ENCODE measurements at regions not wholly inside any gene's neighbourhood (a gene's known extent, or its start where the extent isn't known, plus 50 kb on each side); places are given as distances from the start of the nearest gene placed in this dataset.

DNA sequence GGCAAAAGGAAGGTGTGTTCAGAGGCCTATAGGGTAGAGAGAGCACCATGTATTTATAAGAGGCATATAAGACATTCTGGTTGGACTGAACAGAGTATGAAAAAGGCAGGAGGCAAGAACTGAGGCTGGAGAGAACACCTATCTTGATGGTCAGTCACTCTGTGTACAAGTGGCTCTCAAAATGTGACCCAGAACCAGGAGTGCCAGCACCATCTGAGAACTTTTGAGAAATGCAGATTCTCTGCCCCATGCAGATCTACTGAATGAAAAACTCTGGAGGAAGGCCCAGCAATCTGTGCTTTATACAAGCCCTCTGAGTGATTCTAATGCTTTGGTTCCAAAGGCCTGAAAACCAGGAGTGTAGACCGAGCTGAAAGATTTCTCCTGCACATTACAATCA lies 324.0 kb upstream of the IL12A start:
- Histone ChIP-seq H3K36me3 (replicated peaks in 1 of 2) (no peaks in the 10 kb centered on the region), H3K9me3 (replicated peaks in 1 of 3) (no peaks in the 10 kb centered on the region), H3K4me1 (replicated peaks in 1 of 2) (no peaks in the 10 kb centered on the region), H3K27ac (no peak overlapping the region), H3K4me3 (no peak overlapping the region), H3K27me3 (no peaks in the 10 kb centered on the region)
- DNase-seq = no peak
- TF ChIP-seq, protein P1, sequence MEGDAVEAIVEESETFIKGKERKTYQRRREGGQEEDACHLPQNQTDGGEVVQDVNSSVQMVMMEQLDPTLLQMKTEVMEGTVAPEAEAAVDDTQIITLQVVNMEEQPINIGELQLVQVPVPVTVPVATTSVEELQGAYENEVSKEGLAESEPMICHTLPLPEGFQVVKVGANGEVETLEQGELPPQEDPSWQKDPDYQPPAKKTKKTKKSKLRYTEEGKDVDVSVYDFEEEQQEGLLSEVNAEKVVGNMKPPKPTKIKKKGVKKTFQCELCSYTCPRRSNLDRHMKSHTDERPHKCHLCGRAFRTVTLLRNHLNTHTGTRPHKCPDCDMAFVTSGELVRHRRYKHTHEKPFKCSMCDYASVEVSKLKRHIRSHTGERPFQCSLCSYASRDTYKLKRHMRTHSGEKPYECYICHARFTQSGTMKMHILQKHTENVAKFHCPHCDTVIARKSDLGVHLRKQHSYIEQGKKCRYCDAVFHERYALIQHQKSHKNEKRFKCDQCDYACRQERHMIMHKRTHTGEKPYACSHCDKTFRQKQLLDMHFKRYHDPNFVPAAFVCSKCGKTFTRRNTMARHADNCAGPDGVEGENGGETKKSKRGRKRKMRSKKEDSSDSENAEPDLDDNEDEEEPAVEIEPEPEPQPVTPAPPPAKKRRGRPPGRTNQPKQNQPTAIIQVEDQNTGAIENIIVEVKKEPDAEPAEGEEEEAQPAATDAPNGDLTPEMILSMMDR (IDR thresholded peaks at IDR 0.05) = no peak
- TF ChIP-seq POLR2A (IDR thresholded peaks at IDR 0.05) = no peak
- intact Hi-C loops (cut with DNase I) = no loop called here
- WGBS, 4 donors = 60 to 86% (median 82%) methylated on average over 1 of the region's 1 CpG

DNA sequence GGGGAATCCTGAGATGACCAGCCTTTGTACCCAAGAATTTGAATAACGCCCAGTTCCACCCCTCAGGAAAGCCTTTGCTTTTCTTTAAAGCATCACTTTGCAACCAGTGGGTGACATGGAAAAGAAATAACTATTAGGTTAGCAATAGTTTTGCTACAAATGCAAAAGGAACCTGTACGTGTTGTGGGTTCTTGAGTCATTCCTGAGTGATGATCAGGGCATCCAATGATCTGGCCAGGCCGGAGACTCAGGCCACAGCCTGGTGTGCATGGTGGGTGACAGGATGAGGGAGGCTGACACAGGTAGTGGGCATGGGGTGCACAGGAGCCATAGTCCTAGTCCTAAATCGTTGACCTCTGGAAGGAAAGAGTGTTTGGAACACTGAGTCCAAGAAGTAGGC lies 321.4 kb upstream of the IL12A start:
- no peak for TF ChIP-seq POLR2A (IDR thresholded peaks at IDR 0.05)
- TF ChIP-seq, protein P1 (IDR thresholded peaks at IDR 0.05) = no peak
- Histone ChIP-seq H3K4me1 (replicated peaks in 1 of 2) (no peaks in the 10 kb centered on the region), H3K9me3 (replicated peaks in 1 of 3) (no peaks in the 10 kb centered on the region), H3K27me3 (no peaks in the 10 kb centered on the region), H3K4me3 (no peak overlapping the region), H3K36me3 (replicated peaks in 1 of 2) (no peaks in the 10 kb centered on the region), H3K27ac (no peak overlapping the region)
- 74 to 87% (median 80%) methylated on average over 4 of the region's 4 CpGs for WGBS, 4 donors
- no peak for DNase-seq
- intact Hi-C loops (cut with DNase I) = no loop called here

DNA sequence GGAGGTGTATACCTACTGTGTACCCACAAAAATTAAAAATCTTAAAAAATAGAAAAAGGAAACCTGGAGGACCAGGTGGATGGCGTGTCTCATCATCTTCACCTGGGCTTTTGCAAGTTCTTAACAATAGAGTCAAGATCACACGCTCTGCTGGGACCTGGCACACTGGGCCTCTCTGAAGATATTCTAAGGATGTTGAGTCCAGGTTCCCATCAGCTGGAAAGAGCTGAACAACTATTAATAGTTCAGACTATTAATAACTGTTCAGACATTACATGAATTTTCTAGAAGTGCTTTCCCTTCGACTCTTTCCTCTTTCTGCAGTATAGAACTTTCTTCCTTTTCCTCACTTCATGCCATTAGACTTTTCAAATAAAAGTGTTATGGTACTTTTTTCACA lies 320.2 kb upstream of the IL12A start:
- Histone ChIP-seq H3K27ac (no peak overlapping the region), H3K36me3 (replicated peaks in 1 of 2) (no peaks in the 10 kb centered on the region), H3K4me1 (replicated peaks in 1 of 2) (no peaks in the 10 kb centered on the region), H3K27me3 (no peaks in the 10 kb centered on the region), H3K4me3 (no peak overlapping the region), H3K9me3 (replicated peaks in 1 of 3) (no peaks in the 10 kb centered on the region)
- intact Hi-C loops (cut with DNase I) = no loop called here
- TF ChIP-seq, protein P1 (IDR thresholded peaks at IDR 0.05) = no peak
- no peak for TF ChIP-seq POLR2A (IDR thresholded peaks at IDR 0.05)
- WGBS, 4 donors = 85 to 89% (median 88%) methylated on average over 3 of the region's 3 CpGs
- DNase-seq = no peak

DNA sequence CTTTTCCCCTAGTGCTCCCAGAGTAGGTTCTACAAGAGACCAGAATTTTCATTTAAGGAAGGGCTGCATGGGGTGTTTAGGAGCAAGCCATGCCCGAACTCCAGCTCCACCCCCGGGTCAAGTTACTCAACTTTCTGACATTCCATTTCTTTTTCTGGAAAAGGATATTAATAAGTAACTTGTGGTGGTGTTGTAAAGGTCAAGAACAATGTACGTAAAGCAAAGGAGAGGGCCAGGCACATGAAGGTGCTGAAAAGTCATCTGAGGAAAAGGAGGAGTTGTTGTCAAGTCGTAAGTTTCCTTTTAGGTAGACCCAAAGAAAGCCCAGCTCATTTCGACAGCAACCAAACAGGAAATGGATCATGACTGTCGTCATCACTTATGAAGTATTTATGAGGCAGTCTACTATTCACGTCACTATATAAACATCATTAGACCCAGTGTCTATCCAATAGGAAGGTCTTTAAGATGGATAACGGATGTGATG lies 319.6 kb upstream of the IL12A start:
- DNase-seq = no peak
- no peak overlapping the region for H3K27ac ChIP-seq

More for the DNA sequence above, 319.6 kb upstream of the IL12A start:
- Histone ChIP-seq H3K27me3 (no peaks in the 10 kb centered on the region), H3K4me1 (replicated peaks in 1 of 2) (no peaks in the 10 kb centered on the region), H3K36me3 (replicated peaks in 1 of 2) (no peaks in the 10 kb centered on the region), H3K4me3 (no peak overlapping the region), H3K9me3 (replicated peaks in 1 of 3) (no peaks in the 10 kb centered on the region)
- TF ChIP-seq, protein P1 (IDR thresholded peaks at IDR 0.05) = no peak
- no peak for TF ChIP-seq POLR2A (IDR thresholded peaks at IDR 0.05)
- intact Hi-C loops (cut with DNase I) = no loop called here
- WGBS, 4 donors = 34 to 44% (median 43%) methylated on average over 8 of the region's 8 CpGs

Measured in adrenal gland (tissue), 9 donors.